GM19035 (cell line): ENCODE measurements at regions not wholly inside any gene's neighbourhood (a gene's known extent, or its start where the extent isn't known, plus 50 kb on each side); places are given as distances from the start of the nearest gene placed in this dataset.
"Not testable (repeated sequence)": the region's sequence is repeated elsewhere in the genome, so short reads cannot be mapped to it uniquely, and the experiment has no call there.

Experiments
- ATAC-seq: cut with Tn5 transposase; IDR thresholded peaks from one replicate; pipeline ENCODE4 v1.9.1; 2021; ENCODE audit not compliant: unreplicated experiment

- no peak for ATAC-seq
Measured at GRCh38 chr13:42396901-42397655, 125.1 kb downstream of the AKAP11 start.

GRCh38 chr13:42398533-42398932, 126.6 kb downstream of the AKAP11 start:
- no peak for ATAC-seq

DNA sequence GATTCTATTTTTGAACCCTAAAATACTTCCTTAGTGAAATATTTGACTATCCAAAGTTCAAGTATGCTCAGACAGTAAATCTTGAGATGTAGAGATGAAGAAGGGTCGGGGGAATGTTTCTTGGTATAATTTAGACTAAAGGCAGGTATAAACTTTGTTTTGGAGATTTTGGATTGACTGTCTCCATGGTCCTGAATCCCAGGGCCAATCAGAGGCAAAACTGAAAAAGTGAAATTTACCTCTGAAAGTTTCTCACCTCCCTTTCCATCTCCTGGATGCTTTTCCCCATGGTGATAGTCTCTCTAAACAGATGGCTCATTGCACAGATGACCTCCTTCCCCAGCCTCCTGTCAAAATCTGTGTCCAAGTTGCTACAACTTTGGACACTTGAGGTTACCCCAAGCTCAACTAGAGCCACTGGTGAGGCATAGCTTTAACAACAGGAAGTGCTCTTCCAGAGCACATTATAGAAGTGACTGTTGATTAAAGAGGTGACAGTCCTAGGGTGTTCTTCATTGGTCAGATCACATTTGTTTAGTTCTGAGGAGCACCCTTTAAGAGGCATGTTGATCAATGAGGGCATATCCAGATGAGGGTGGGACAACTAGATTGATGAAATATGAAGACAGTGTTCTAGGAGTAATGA, 128.4 kb downstream of the AKAP11 start:
- ATAC-seq: no peak

- ATAC-seq: no peak
Measured at GRCh38 chr13:42401376-42401775, 129.4 kb downstream of the AKAP11 start.

GRCh38 chr13:42405665-42406390, 133.9 kb downstream of the AKAP11 start:
- ATAC-seq: peak; percentile 65

DNA sequence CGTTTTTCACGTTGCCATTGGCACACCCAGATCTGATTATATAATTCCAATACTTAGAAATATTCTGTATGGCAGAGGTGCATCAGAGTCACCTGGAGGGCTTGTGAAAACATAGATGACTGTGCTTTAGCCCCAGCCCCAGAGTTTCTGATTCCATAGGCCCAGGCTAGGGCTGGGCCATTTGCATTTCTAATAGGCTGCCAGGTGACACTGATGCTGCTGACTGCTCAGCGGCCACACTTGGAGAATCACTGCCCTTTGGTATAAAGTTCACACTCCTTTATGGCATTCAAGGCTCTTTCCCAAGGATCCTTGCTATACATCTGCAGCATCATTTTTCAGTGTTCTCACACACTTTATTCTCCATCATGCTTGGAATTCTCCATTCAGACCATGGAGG, 137.1 kb downstream of the AKAP11 start:
- no peak for ATAC-seq

DNA sequence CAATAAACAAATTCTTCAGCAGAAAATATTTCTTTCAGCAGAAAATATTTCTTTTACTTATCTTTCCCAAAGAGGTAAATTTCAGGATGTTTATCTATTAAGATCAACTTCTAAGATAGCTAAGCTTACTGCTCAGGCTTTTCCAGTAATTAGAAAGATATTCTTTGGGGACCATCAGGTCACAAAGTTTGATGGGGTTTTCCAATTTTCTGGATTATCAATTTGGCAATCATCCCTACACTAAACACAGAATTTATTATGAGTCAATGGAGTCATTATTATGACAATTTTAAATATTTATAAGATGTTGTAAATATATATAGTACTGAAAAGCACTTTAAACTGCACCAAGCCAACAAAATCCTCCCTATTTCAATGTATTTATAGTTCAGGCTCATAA, 137.6 kb downstream of the AKAP11 start:
- no peak for ATAC-seq

GRCh38 chr13:42412812-42413483, 141.0 kb downstream of the AKAP11 start:
- ATAC-seq: peak; percentile 54

- ATAC-seq: no peak
Measured at GRCh38 chr13:42413484-42413815, 141.5 kb downstream of the AKAP11 start.

DNA sequence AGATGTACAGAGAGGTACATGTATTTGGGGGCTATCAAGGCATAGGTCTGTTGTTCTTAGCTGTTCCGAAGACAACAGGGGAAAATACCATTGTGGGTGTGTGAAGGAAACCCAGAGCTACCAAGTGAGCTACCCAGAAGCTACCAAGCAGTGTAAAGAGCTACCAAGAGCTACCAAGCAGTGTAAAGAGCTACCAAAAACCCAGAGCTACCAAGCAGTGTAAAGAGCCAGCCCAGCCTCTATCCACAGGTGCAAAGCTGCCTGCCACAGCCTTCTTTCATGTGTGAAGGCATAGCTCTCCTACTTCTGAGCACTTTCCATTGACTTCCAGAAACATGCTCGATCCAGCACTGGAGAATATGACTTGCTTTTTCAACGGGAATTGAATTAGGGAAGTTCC, 145.7 kb downstream of the AKAP11 start:
- ATAC-seq: no peak

GRCh38 chr13:42418184-42418583, 146.2 kb downstream of the AKAP11 start:
- no peak for ATAC-seq

DNA sequence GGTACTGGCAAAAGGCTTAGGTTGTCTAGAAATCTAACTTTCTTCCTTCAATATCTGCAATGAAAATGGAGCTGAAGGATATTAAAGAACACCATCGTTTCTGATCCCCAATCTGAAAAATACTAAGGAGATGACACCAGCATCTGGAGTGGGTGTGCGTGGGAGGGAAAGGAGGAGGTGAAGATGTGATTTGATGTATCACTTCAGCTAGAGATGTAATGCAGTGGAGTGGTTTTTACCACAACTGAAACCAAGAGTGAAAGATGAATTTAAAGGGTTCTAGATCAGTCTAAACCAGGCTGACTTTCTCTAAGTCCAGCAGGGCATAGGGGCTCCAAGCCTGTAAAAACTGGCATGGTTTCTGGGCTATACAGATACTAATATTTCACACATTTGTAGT, 148.4 kb downstream of the AKAP11 start:
- no peak for ATAC-seq

DNA sequence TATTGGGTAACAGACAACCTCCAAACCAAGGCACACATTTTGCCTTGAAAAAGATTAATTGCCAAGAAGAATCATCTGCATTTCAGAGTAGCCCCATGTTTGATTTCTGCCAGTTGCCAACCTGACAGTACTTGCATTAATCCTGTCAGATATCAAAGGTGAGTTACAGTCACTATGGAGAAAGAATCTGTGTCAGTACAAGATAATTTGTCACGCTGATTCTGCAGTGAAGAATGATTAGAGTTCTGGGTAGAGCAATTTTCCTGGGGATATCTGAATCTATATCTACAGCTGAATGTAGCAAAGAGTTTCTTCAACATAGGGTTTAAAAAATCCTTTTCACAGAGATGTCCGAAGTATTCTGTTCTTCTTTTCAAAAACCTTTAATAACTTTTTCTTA, 150.7 kb downstream of the AKAP11 start:
- ATAC-seq: no peak

GRCh38 chr13:42424182-42424581, 149.8 kb upstream of the TNFSF11 start:
- no peak for ATAC-seq

GRCh38 chr13:42445354-42445753, 128.6 kb upstream of the TNFSF11 start:
- no peak for ATAC-seq

DNA sequence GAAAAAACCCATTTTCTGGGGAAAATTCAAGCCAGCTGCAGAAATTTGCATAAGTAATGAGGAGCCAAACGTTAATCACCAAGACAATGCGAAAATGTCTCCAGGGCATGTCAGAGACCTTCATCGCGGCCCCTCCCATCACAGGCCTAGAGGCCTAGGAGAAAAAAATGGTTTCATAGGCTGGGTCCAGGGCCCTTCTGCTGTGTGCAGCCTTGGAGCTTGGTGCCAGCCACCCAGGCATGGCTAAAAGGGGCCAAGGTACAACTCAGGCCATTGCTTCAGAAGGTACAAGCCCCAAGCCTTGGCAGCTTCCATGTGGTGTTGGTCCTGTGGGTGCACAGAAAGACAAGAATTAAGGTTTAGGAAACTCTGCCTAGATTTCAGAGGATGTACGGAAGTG, 127.4 kb upstream of the TNFSF11 start:
- ATAC-seq: not testable (repeated sequence)

DNA sequence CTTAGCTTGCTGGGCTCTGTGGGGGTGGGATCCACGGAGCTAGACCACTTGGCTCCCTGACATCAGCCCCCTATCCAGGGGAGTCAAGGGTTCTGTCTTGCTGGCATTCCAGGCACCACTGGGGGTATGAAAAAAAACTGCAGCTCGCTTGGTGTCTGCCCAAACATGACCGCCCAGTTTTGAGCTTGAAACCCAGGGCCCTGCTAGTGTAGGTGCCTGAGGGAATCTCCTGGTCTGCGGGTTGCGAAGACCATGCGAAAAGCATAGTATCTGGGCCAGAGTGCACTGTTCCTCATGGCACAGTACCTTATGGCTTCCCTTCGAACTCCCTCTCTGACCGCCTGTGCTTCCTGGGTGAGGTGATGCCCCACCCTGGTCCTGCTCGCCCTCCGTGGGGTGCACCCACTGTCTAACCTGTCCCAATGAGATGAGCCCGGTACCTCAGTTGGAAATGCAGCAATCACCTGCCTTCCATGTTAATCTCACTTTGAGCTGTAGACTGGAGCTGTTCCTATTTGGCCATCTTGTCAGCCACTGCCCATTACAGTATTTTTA, 120.8 kb upstream of the TNFSF11 start:
- ATAC-seq: no peak

DNA sequence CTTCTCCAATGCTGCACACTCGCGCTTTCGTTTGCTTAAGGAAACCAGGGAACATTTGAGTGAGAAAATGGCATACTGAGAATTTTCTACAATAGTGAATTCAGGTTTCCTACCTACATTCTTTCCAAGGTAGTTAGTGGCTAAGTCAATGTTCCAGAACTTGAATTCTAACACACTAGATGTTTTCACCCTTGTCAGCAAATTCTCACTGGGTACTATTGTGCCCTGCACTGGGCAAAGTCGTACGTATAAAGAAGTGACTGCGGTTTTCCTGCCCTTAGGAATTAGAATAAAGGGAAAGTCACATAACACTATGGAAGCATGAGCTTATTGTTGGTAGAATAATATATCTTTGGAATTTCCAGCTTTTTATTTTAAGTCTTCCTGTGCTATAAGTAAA, 119.2 kb upstream of the TNFSF11 start:
- ATAC-seq: no peak

GRCh38 chr13:42458193-42458592, 115.8 kb upstream of the TNFSF11 start:
- ATAC-seq: no peak

DNA sequence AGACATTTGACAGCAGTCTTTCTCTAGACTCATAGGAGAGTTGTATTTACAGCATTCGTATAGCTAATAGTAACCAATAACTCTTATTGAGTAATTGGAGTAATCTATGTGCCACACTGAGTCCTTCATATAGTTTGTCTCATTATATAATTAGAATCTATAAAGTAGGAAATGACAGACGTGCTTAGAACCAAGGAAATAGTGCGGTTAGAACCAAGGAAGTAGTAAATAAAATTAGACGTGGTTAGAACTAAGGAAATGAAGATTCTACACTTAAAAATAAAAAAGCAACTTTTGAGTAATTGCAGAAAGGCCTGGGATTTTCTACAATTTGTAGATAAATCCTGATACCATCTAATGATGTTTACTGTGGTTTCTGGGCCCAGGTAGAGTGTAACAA, 107.8 kb upstream of the TNFSF11 start:
- no peak for ATAC-seq

GRCh38 chr13:42466609-42467008, 107.3 kb upstream of the TNFSF11 start:
- no peak for ATAC-seq
